Brain microvascular endothelial cell (primary cell): ENCODE measurements at regions not wholly inside any gene's neighbourhood (a gene's known extent, or its start where the extent isn't known, plus 50 kb on each side); places are given as distances from the start of the nearest gene placed in this dataset.

Source experiments
- DNase-seq: peaks from one replicate; pipeline ENCODE4 v3.0.0-alpha.2; 2020
- H3K27ac ChIP-seq: fragments of 250-450 bp; sonication (Bioruptor Pico); 2 replicates; pipeline ENCODE4 v1.5.1; 2020; ENCODE audit warnings: mild to moderate bottlenecking, moderate library complexity
- H3K27me3 ChIP-seq: fragments of 250-450 bp; sonication (Bioruptor Pico); replicated peaks from 2 replicates; pipeline ENCODE4 v1.5.1; 2020; ENCODE audit warnings: mild to moderate bottlenecking
- H3K36me3 ChIP-seq: fragments of 250-450 bp; sonication (Bioruptor Pico); replicated peaks from 2 replicates; pipeline ENCODE4 v1.5.1; 2020; ENCODE audit warnings: mild to moderate bottlenecking
- H3K4me3 ChIP-seq: 2 replicates; pipeline ENCODE4 v1.5.1; 2011; ENCODE audit warnings: low read depth, mild to moderate bottlenecking, control low read depth, low read length, moderate library complexity
- CTCF ChIP-seq: IDR thresholded peaks from 2 replicates; pipeline ENCODE4 v1.5.1; 2011; ENCODE audit warnings: low read depth, mild to moderate bottlenecking, moderate library complexity, low read length, control low read depth, inconsistent platforms; ENCODE audit errors: missing control alignments
- in situ Hi-C: cut with HindIII; loops from 2 replicates; pipeline ENCODE4 v1.10.0; 2017; ENCODE audit warnings: low sequenced_read_pairs, low pct_ligation_motif_present

DNA sequence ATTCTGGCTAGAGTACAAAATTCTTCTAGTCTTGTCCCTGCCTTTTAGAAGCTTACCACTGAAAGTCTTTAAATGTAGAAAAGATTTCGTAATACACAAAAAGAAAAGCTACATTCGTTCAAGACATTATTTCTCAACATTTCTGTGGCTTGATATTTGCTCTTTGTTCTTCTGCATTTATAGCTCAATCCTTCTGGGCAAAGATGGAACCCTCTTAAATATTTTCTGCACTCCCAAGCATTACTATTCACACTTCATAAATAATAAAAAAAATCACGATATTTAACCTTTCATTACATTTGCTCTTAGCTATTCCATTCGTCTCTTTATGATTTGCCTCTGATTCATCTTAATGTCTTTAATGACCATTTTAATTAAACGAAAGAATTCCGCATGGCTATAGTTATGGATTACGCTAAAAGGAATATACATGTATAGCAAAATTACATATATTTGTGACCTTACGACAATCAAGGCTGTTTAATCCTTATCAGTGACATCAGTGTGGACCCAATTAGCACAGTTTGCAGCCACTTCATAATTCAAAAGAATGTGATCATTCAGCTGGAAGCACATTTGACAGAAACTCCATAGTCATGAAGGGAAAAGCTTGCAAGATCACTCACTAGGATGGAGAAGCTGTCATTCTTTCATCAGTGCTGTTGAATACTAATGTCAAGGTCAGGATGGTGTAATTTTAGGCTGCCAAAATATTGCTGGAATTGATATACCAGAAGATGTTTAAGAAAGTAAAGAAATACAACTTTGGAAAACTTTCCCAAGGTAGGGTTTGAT is 1075.0 kb upstream of the TENM3 start:
- in situ Hi-C loops: no loop called here
- no peak for TF ChIP-seq CTCF
- Histone ChIP-seq H3K36me3 (no peaks in the 10 kb centered on the region), H3K27ac (no peak overlapping the region), H3K27me3 (no peaks in the 10 kb centered on the region), H3K4me3 (no peak overlapping the region)
- DNase-seq: no peak

DNA sequence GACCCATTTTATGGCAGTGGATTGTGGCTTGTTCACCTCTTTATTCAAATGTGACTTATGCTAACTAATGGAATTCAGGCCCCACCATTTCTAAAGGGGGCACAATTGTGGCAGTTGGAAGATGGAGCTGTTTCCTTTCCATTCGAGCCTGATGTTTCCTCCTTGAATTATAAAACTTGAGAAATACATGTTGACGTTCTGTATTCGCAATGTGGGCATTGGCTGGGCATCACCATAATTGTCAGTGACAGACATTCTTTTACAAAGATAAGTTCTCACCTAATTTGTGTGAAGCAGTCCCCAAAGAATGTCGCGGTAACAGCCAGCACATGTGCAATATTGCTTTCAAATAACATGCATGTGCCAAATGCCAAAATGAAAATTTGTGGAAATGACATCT is 1070.2 kb upstream of the TENM3 start:
- no peaks in the 10 kb centered on the region for H3K27me3 ChIP-seq
- no peak overlapping the region for H3K27ac ChIP-seq
- no peaks in the 10 kb centered on the region for H3K36me3 ChIP-seq
- DNase-seq: no peak
- no peak for TF ChIP-seq CTCF
- in situ Hi-C loops: no loop called here
- no peak overlapping the region for H3K4me3 ChIP-seq

DNA sequence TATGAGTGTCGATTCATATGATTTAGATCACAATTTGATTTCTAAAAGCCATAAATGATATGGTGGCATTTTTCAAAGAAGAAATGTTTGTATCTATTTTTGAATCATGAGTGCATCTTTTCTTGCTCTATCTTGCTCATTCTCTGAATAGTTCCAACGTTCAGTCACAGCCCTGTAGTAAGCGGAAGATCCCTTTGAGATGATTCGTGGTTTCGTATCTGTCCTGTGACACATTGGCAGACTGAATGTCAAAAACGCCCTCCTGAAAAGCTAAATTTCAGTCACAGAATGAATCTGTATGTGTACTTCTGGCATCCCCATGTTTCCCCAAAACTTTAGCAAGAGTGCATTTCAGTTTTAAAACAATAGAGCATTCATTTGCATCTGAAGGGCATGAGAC is 1066.9 kb upstream of the TENM3 start:
- no peaks in the 10 kb centered on the region for H3K36me3 ChIP-seq
- no peak for TF ChIP-seq CTCF
- no peaks in the 10 kb centered on the region for H3K27me3 ChIP-seq
- peak; percentile 12 for DNase-seq
- no peak overlapping the region for H3K4me3 ChIP-seq
- in situ Hi-C loops: no loop called here
- H3K27ac ChIP-seq: no peak overlapping the region

- no peak for TF ChIP-seq CTCF
- no peak for DNase-seq
- Histone ChIP-seq H3K27me3 (no peaks in the 10 kb centered on the region), H3K4me3 (no peak overlapping the region), H3K27ac (no peak overlapping the region), H3K36me3 (no peaks in the 10 kb centered on the region)
- in situ Hi-C loops: no loop called here
These were observed 1061.9 kb upstream of the TENM3 start for GRCh38 chr4:181181331-181181730.

DNA sequence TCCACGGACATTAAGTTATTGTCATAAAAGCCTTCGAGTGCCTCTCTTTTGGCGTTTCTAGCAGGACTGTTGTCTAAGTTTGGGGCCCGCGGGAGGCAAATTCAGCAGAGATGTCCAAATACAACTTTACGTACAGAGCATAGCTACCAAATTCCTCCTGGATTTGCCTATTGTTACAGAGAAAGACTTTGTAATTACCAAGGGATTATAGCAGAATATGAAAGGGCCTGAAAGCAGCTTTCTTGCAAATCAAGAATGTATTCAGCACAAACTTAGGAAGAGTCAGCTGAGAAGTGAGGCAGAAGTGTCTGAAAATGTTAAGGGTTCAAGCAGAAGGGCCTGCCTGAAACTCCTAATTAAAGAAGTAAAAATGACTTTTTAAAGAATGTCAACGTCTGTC is 1053.5 kb upstream of the TENM3 start:
- no peaks in the 10 kb centered on the region for H3K27me3 ChIP-seq
- in situ Hi-C loops: no loop called here
- H3K36me3 ChIP-seq: no peaks in the 10 kb centered on the region
- H3K4me3 ChIP-seq: no peak overlapping the region
- no peak overlapping the region for H3K27ac ChIP-seq
- TF ChIP-seq CTCF: no peak
- DNase-seq: no peak
